ENCODE measurements at regions not wholly inside any gene's neighbourhood (a gene's known extent, or its start where the extent isn't known, plus 50 kb on each side); places are given as distances from the start of the nearest gene placed in this dataset.

- Mint-ChIP-seq H3K27me3 (no peaks in the 10 kb centered on the region), H3K27ac (no peak overlapping the region), H3K4me1 (peaks cover 0 to 2% (median 0%) of the 10 kb centered on the region in 3 donors), H3K9me3 (peaks cover 0 to 1% (median 0%) of the 10 kb centered on the region in 3 donors), H3K36me3 (peaks cover 2% of the 10 kb centered on the region), H3K4me3 (no peak overlapping the region)
Observed at GRCh38 chr12:90167518-90168208, 459.0 kb upstream of the ATP2B1 start.

DNA sequence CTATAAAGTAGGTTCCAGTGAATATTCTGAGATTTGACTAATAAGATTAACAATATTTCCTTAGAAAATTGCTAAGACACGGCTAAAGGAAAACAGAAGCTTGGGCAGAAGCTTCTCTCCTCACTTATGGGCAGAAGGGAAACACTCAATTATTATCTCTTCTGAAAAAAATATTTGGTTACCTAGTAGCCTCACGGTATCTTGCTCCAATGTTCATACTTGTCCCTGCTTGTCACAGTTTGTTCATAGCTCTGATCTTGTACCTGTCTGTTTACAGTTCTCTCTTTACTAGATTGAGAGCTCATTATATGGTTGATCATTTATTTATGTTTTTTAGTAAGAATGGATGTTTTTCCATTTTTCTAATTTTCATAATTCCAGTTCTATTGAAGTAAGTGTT, 458.0 kb upstream of the ATP2B1 start:
- H3K9me3 Mint-ChIP-seq: peaks cover 1 to 8% (median 4%) of the 10 kb centered on the region in 3 donors
- H3K4me3 Mint-ChIP-seq: no peak overlapping the region
- H3K27me3 Mint-ChIP-seq: no peaks in the 10 kb centered on the region
- peaks cover 0 to 2% (median 2%) of the 10 kb centered on the region in 3 donors for H3K4me1 Mint-ChIP-seq
- no peak overlapping the region for H3K27ac Mint-ChIP-seq
- peaks cover 2% of the 10 kb centered on the region for H3K36me3 Mint-ChIP-seq

DNA sequence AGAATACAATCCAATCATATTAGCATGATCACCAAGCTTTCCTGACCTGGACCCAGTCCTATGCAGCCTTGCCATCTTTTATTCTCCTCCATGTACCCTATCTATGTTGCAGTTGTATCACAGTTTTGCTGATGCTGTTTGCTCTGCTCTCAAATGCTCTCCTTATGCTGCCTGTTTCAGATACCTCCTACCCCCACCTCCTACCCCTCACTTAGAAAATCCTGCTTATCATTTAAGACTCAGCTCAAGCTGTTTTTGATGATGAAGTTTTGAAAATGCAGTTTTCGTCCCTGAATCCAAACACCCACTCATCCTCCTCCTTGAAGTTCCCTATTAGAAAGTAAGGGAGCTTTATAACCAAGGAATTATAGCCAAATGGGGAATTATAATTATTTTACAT, 457.4 kb upstream of the ATP2B1 start:
- Mint-ChIP-seq H3K36me3 (peaks cover 2% of the 10 kb centered on the region), H3K9me3 (peaks cover 1 to 8% (median 4%) of the 10 kb centered on the region in 3 donors), H3K27me3 (no peaks in the 10 kb centered on the region), H3K4me3 (no peak overlapping the region), H3K4me1 (peaks cover 0 to 2% (median 2%) of the 10 kb centered on the region in 3 donors), H3K27ac (no peak overlapping the region)

GRCh38 chr12:90163975-90164374, 455.3 kb upstream of the ATP2B1 start:
- H3K4me3 Mint-ChIP-seq: no peak overlapping the region
- H3K27me3 Mint-ChIP-seq: no peaks in the 10 kb centered on the region
- H3K27ac Mint-ChIP-seq: no peak overlapping the region
- peaks cover 2% of the 10 kb centered on the region for H3K36me3 Mint-ChIP-seq
- peaks cover 0 to 2% (median 2%) of the 10 kb centered on the region in 3 donors for H3K4me1 Mint-ChIP-seq
- peaks cover 1 to 8% (median 4%) of the 10 kb centered on the region in 3 donors for H3K9me3 Mint-ChIP-seq

GRCh38 chr12:90153827-90154226, 445.2 kb upstream of the ATP2B1 start:
- Mint-ChIP-seq H3K4me1 (no peaks in the 10 kb centered on the region), H3K4me3 (no peak overlapping the region), H3K27me3 (no peaks in the 10 kb centered on the region), H3K9me3 (no peaks in the 10 kb centered on the region), H3K36me3 (peaks cover 2% of the 10 kb centered on the region), H3K27ac (no peak overlapping the region)

DNA sequence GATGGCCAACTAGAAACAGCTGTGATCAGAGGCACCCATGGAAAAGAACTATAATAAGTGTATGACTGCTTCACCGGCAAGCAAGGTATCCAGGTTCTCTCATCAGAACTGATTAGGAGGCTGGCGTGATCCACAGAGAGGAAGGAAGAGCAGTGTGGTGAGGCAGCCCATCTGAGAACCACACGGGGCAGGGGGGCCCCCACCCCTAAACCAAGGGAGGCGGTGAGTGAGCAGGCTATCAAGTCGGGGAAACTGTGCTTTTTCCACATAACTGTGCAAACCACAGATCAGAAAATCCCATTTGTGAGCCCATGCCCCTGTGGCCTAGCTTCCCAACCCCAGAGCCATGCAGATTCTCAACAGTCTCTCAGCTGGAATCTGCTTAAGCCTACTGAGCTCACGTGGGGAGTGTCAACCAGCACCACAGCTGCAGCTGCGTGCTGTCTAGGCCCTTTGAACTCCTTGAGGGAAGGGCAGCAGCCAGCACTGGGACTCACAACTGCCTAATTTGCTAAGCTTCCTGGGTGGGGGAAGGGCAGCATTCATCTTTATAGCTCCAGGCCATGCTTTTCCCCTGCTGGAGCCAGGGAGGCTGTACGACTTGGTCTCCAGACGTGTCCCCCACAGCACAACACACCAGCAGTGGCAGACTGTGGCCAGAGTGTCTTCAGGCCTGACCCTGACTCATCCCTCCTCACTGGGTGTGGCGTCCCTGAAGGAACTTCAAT, 444.4 kb upstream of the ATP2B1 start:
- H3K4me1 Mint-ChIP-seq: no peaks in the 10 kb centered on the region
- no peak overlapping the region for H3K4me3 Mint-ChIP-seq
- no peaks in the 10 kb centered on the region for H3K9me3 Mint-ChIP-seq
- no peaks in the 10 kb centered on the region for H3K27me3 Mint-ChIP-seq
- peaks cover 2% of the 10 kb centered on the region for H3K36me3 Mint-ChIP-seq
- no peak overlapping the region for H3K27ac Mint-ChIP-seq

GRCh38 chr12:90151491-90152015, 442.9 kb upstream of the ATP2B1 start:
- Mint-ChIP-seq H3K36me3 (peaks cover 2% of the 10 kb centered on the region), H3K27me3 (no peaks in the 10 kb centered on the region), H3K4me3 (no peak overlapping the region), H3K9me3 (no peaks in the 10 kb centered on the region), H3K4me1 (no peaks in the 10 kb centered on the region), H3K27ac (no peak overlapping the region)

GRCh38 chr12:90149453-90149852, 440.8 kb upstream of the ATP2B1 start:
- no peaks in the 10 kb centered on the region for H3K27me3 Mint-ChIP-seq
- no peak overlapping the region for H3K27ac Mint-ChIP-seq
- peaks cover 2% of the 10 kb centered on the region for H3K36me3 Mint-ChIP-seq
- no peaks in the 10 kb centered on the region for H3K4me1 Mint-ChIP-seq
- no peak overlapping the region for H3K4me3 Mint-ChIP-seq
- no peaks in the 10 kb centered on the region for H3K9me3 Mint-ChIP-seq

DNA sequence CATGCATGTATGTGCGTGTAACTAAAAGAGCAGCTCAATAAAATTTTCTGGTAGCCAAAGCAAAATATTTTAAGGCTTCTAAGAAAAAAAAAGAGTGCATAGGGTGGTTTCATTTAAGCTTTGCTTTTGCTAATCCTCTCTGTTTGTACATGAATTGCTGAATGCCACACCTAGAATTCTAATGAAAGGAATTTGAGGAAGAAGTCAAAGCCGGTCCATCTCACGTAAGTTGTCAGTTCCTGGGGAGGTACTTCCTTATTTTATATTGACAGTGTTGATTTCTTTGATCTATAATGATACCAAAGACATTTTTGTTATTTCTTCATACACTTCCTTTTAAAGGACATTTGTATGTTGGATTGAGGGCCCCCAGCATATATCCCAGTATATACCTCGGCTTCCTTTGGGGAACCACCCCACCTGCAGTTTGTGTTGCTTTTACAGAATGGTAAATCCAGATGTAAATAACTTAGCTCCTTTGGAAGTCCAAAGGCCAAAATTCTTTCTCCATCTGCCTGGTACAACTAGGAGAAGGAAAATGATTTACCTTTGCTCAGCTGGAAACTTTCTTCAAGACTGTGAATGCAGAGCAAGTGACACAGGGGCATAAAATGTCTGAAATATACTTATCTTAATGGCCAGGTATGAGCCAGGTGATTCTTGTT, 420.9 kb upstream of the ATP2B1 start:
- H3K27ac Mint-ChIP-seq: no peak overlapping the region
- peaks cover 4 to 6% (median 4%) of the 10 kb centered on the region in 3 donors for H3K4me1 Mint-ChIP-seq
- H3K36me3 Mint-ChIP-seq: no peaks in the 10 kb centered on the region
- no peaks in the 10 kb centered on the region for H3K27me3 Mint-ChIP-seq
- peaks cover 0 to 2% (median 0%) of the 10 kb centered on the region in 3 donors for H3K9me3 Mint-ChIP-seq
- H3K4me3 Mint-ChIP-seq: no peak overlapping the region

DNA sequence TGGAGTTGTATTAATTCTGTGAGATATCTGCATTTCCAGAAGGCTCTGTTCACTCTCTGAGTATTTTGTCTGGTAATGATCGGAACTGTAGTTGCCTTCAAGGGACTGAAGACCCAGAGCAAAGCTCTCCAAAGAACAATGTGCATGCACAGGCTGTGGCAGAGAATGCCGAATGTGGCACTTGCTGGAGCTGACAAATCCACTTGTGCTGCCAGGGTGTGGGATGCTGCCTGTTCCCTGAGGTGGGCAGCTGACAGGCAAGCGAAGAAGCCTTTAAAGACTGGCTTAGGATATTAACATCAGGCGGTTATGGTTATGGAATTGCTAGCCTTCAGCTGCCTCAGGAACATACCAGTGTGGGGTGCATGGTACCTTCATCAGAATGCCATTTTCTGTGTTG, 419.9 kb upstream of the ATP2B1 start:
- peaks cover 1% of the 10 kb centered on the region for H3K27me3 Mint-ChIP-seq
- H3K9me3 Mint-ChIP-seq: peaks cover 0 to 2% (median 0%) of the 10 kb centered on the region in 3 donors
- H3K4me3 Mint-ChIP-seq: no peak overlapping the region
- no peaks in the 10 kb centered on the region for H3K36me3 Mint-ChIP-seq
- peaks cover 6 to 10% (median 7%) of the 10 kb centered on the region in 3 donors for H3K4me1 Mint-ChIP-seq
- H3K27ac Mint-ChIP-seq: no peak overlapping the region

DNA sequence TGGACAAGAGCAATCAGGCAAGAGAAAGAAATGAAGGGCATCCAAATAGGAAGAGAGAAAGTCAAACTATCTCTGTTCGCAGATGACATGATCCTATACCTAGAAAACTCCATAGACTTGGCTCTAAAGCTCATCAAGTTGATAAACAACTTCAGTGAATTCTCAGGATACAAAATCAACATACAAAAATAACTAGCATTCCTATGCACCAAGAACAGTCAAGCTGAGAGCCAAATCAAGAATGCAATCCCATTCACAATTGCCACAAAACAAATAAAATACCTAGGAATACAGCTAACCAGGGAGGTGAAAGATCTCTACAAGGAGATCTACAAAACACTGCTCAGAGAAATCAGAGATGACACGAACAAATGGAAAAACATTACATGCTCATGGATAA, 417.5 kb upstream of the ATP2B1 start:
- Mint-ChIP-seq H3K4me1 (peaks cover 6 to 10% (median 7%) of the 10 kb centered on the region in 3 donors), H3K4me3 (no peak overlapping the region), H3K27ac (no peak overlapping the region), H3K36me3 (peaks cover 3% of the 10 kb centered on the region), H3K27me3 (peaks cover 4% of the 10 kb centered on the region), H3K9me3 (peaks cover 0 to 3% (median 0%) of the 10 kb centered on the region in 3 donors)

DNA sequence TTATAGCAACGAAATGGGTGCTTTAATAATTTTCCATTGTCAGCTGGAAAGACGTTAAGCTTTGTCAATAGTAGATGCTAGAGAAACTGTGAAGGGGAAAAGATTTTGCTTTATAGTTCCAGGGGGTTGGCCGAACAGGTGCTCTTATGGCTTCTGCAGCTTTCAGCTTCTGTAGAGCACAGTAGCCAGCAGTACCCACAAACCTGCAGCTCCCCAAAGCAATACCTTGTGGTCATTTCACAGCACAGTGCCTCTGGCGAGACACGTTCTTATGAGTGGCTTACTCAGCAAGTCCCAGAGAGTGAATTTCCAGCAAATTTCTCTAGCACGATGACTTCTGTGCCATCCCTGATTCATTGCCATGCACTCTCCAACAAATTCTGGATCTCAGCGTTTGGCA, 416.3 kb upstream of the ATP2B1 start:
- Mint-ChIP-seq H3K27me3 (peaks cover 4% of the 10 kb centered on the region), H3K36me3 (peaks cover 3% of the 10 kb centered on the region), H3K9me3 (peaks cover 4 to 9% (median 9%) of the 10 kb centered on the region in 3 donors), H3K4me3 (no peak overlapping the region), H3K27ac (no peak overlapping the region), H3K4me1 (peaks cover 6 to 10% (median 7%) of the 10 kb centered on the region in 3 donors)

- H3K9me3 Mint-ChIP-seq: peaks cover 5 to 15% (median 10%) of the 10 kb centered on the region in 3 donors
- H3K4me1 Mint-ChIP-seq: peaks cover 2 to 10% (median 4%) of the 10 kb centered on the region in 3 donors
- peaks cover 3% of the 10 kb centered on the region for H3K36me3 Mint-ChIP-seq
- H3K27me3 Mint-ChIP-seq: peaks cover 4% of the 10 kb centered on the region
- no peak overlapping the region for H3K4me3 Mint-ChIP-seq
- H3K27ac Mint-ChIP-seq: no peak overlapping the region
Observed at GRCh38 chr12:90124289-90124688, 415.7 kb upstream of the ATP2B1 start.

- H3K27me3 Mint-ChIP-seq: peaks cover 4% of the 10 kb centered on the region
- H3K36me3 Mint-ChIP-seq: peaks cover 4% of the 10 kb centered on the region
Observed at GRCh38 chr12:90122681-90123080, 414.0 kb upstream of the ATP2B1 start.

DNA sequence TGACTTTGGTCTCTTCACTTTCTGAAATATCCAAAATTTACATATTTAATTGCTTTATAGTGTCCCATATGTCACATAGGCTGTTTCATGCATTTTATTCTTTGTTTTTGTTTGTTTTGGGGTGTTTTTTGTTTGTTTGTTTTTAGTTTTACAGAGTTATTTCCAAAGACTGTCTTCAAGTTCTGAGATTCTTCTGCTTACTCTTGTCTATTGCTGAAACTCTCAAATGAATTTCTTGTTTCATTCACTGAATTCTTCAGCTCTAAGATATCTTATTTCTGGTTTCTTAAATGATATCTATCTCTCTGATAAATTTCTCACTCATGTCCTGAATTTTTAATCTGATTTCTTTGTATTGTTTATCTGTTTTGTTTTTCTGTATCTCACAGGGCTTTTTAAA, 412.0 kb upstream of the ATP2B1 start:
- peaks cover 0 to 7% (median 5%) of the 10 kb centered on the region in 3 donors for H3K4me1 Mint-ChIP-seq
- H3K27me3 Mint-ChIP-seq: peaks cover 4% of the 10 kb centered on the region
- no peak overlapping the region for H3K4me3 Mint-ChIP-seq
- no peak overlapping the region for H3K27ac Mint-ChIP-seq
- H3K36me3 Mint-ChIP-seq: peaks cover 6% of the 10 kb centered on the region
- H3K9me3 Mint-ChIP-seq: peaks cover 12 to 25% (median 14%) of the 10 kb centered on the region in 3 donors

More at GRCh38 chr12:90122681-90123080, 414.0 kb upstream of the ATP2B1 start:
- Mint-ChIP-seq H3K9me3 (peaks cover 11 to 23% (median 14%) of the 10 kb centered on the region in 3 donors), H3K4me3 (no peak overlapping the region), H3K27ac (no peak overlapping the region), H3K4me1 (peaks cover 0 to 7% (median 4%) of the 10 kb centered on the region in 3 donors)

Measured in IgD-negative memory B cell (primary cell).